ENCODE measurements at regions not wholly inside any gene's neighbourhood (a gene's known extent, or its start where the extent isn't known, plus 50 kb on each side); places are given as distances from the start of the nearest gene placed in this dataset.

GRCh38 chr22:47564651-47565434 lies 802.4 kb downstream of the TBC1D22A start:
- DNase-seq (ENCODE audit: low read depth in 2 of 2), result no peak

GRCh38 chr22:47564158-47564450 lies 801.7 kb downstream of the TBC1D22A start:
- no peak for DNase-seq (ENCODE audit: low read depth in 2 of 2)

- no peak for DNase-seq (ENCODE audit: low read depth in 2 of 2)
Measured at GRCh38 chr22:47563406-47564157, 801.1 kb downstream of the TBC1D22A start.

- no peak for DNase-seq (ENCODE audit: low read depth in 2 of 2)
Measured at GRCh38 chr22:47561766-47562165, 799.3 kb downstream of the TBC1D22A start.

- DNase-seq (ENCODE audit: low read depth in 2 of 2), result no peak
Measured at GRCh38 chr22:47561115-47561675, 798.7 kb downstream of the TBC1D22A start.

GRCh38 chr22:47558828-47559700 lies 796.6 kb downstream of the TBC1D22A start:
- no peak for DNase-seq (ENCODE audit: low read depth in 2 of 2)

GRCh38 chr22:47556473-47556872 lies 794.0 kb downstream of the TBC1D22A start:
- DNase-seq (ENCODE audit: low read depth in 2 of 2), result no peak

- no peak for DNase-seq (ENCODE audit: low read depth in 2 of 2)
Measured at GRCh38 chr22:47553436-47553835, 791.0 kb downstream of the TBC1D22A start.

- no peak for DNase-seq (ENCODE audit: low read depth in 2 of 2)
Measured at GRCh38 chr22:47552541-47553205, 790.2 kb downstream of the TBC1D22A start.

GRCh38 chr22:47552024-47552423 lies 789.6 kb downstream of the TBC1D22A start:
- DNase-seq (ENCODE audit: low read depth in 2 of 2), result no peak

- DNase-seq (ENCODE audit: low read depth in 2 of 2), result no peak
Measured at GRCh38 chr22:47551431-47551775, 789.0 kb downstream of the TBC1D22A start.

- no peak for DNase-seq (ENCODE audit: low read depth in 2 of 2)
Measured at GRCh38 chr22:47550524-47551430, 788.3 kb downstream of the TBC1D22A start.

- DNase-seq (ENCODE audit: low read depth in 2 of 2), result no peak
Measured at GRCh38 chr22:47549741-47550340, 787.4 kb downstream of the TBC1D22A start.

- no peak for DNase-seq (ENCODE audit: low read depth in 2 of 2)
Measured at GRCh38 chr22:47548953-47549740, 786.7 kb downstream of the TBC1D22A start.

- no peak for DNase-seq (ENCODE audit: low read depth in 2 of 2)
Measured at GRCh38 chr22:47547881-47548650, 785.6 kb downstream of the TBC1D22A start.

- DNase-seq (ENCODE audit: low read depth in 2 of 2), result no peak
Measured at GRCh38 chr22:47547239-47547661, 784.8 kb downstream of the TBC1D22A start.

- no peak for DNase-seq (ENCODE audit: low read depth in 2 of 2)
Measured at GRCh38 chr22:47544696-47545095, 782.2 kb downstream of the TBC1D22A start.

- no peak for DNase-seq (ENCODE audit: low read depth in 2 of 2)
Measured at GRCh38 chr22:47543447-47543846, 781.0 kb downstream of the TBC1D22A start.

All from dermis microvascular lymphatic vessel endothelial cell (primary cell).